MCF 10A (cell line): ENCODE measurements at regions not wholly inside any gene's neighbourhood (a gene's known extent, or its start where the extent isn't known, plus 50 kb on each side); places are given as distances from the start of the nearest gene placed in this dataset.
A peak's percentile ranks its signal among the peaks of the same experiment; 100 is the strongest.
"Not testable (repeated sequence)": the region's sequence is repeated elsewhere in the genome, so short reads cannot be mapped to it uniquely, and the experiment has no call there.

Source experiments
- BruUV-seq: library from RNA; stranded (reverse); fragments of 400-500 nt; replicated peaks from 2 replicates; lab custom pipeline; 2021; lab: Mats Ljungman, UMichigan
- CTCF ChIA-PET: fragments of 300-600 bp; sonication (Branson Sonifier 250); formaldehyde crosslinking; extraction: SDS; loops from one replicate; lab custom pipeline; 2021; ENCODE audit warnings: antibody characterized with exemption, inconsistent platforms; lab: Yijun Ruan, JAX
- POLR2A ChIA-PET: fragments of 300-600, 350-650 bp; sonication (Branson Sonifier 250); formaldehyde crosslinking; extraction: SDS; loops from one replicate; lab custom pipeline; 2020; ENCODE audit warnings: antibody characterized with exemption, inconsistent platforms; lab: Yijun Ruan, JAX
- DNase-seq: peaks from one replicate; pipeline ENCODE4 v3.0.0-alpha.2; 2018; ENCODE audit not compliant: unreplicated experiment
- H3K27ac Mint-ChIP-seq: one replicate; pipeline ENCODE4 v1.8.0; 2022; ENCODE audit warnings: mild to moderate bottlenecking, low read depth, mixed read lengths; ENCODE audit not compliant: unreplicated experiment
- H3K27me3 Mint-ChIP-seq: one replicate; pipeline ENCODE4 v1.8.0; 2022; ENCODE audit warnings: mixed read lengths; ENCODE audit not compliant: insufficient read depth, unreplicated experiment
- H3K36me3 Mint-ChIP-seq: one replicate; pipeline ENCODE4 v1.8.0; 2022; ENCODE audit warnings: mild to moderate bottlenecking, moderate library complexity, mixed read lengths; ENCODE audit not compliant: insufficient read depth, unreplicated experiment
- H3K4me1 Mint-ChIP-seq: one replicate; pipeline ENCODE4 v1.8.0; 2022; ENCODE audit warnings: mixed read lengths; ENCODE audit not compliant: insufficient read depth, unreplicated experiment
- H3K4me3 Mint-ChIP-seq: one replicate; pipeline ENCODE4 v1.8.0; 2022; ENCODE audit warnings: mild to moderate bottlenecking, moderate library complexity, mixed read lengths; ENCODE audit not compliant: unreplicated experiment
- H3K9me3 Mint-ChIP-seq: one replicate; pipeline ENCODE4 v1.8.0; 2022; ENCODE audit warnings: mixed read lengths; ENCODE audit not compliant: unreplicated experiment
- CTCF ChIP-seq: fragments of 200-600 bp; IDR thresholded peaks from one replicate; pipeline ENCODE4 v1.8.0; 2022; ENCODE audit warnings: antibody characterized with exemption, mild to moderate bottlenecking; ENCODE audit not compliant: unreplicated experiment
- intact Hi-C: fragments of 100-400 bp; cut with micrococcal nuclease; formaldehyde crosslinking; loops from 2 replicates; pipeline ENCODE4 v1.14.1; 2022

- intact Hi-C loops: no loop called here
- BruUV-seq: no TSS peak
- H3K4me1 Mint-ChIP-seq: no peaks in the 10 kb centered on the region
- H3K36me3 Mint-ChIP-seq: no peaks in the 10 kb centered on the region
- no peak for DNase-seq
- POLR2A ChIA-PET: interaction anchor here (0.6 kb wide), 1 partner anchor 57 kb away, joined by 3 read pairs; no protein-coding TSS in a partner anchor
- CTCF ChIA-PET: interaction anchor here (8.2 kb wide), 1 partner anchor 7 kb away, joined by 58 read pairs; no protein-coding TSS in a partner anchor
- no peak overlapping the region for H3K27ac Mint-ChIP-seq
- no peak for TF ChIP-seq CTCF
- H3K4me3 Mint-ChIP-seq: no peak overlapping the region
- peaks cover 18% of the 10 kb centered on the region for H3K9me3 Mint-ChIP-seq
- H3K27me3 Mint-ChIP-seq: no peaks in the 10 kb centered on the region
Measured at GRCh38 chr2:168328421-168328820, 81.0 kb upstream of the STK39 start.

GRCh38 chr2:168330624-168331423 lies 83.4 kb upstream of the STK39 start:
- H3K9me3 Mint-ChIP-seq: peaks cover 18% of the 10 kb centered on the region

GRCh38 chr2:168335254-168335653 lies 87.9 kb upstream of the STK39 start:
- H3K4me3 Mint-ChIP-seq, BruUV-seq, H3K36me3 Mint-ChIP-seq, DNase-seq, H3K27ac Mint-ChIP-seq, H3K4me1 Mint-ChIP-seq, H3K27me3 Mint-ChIP-seq: not testable (repeated sequence)
- H3K9me3 Mint-ChIP-seq: peaks cover 10% of the 10 kb centered on the region
- CTCF ChIA-PET: interaction anchor here (0.6 to 5.6 kb wide), 7 partner anchors 10 to 588 kb away, joined by 3 to 58 read pairs (median 3); partner anchors contain the start of gene STK39
- POLR2A ChIA-PET: interaction anchor here (0.8 to 1.5 kb wide), 3 partner anchors 204 to 355 kb away, joined by 3 to 4 read pairs (median 3); no protein-coding TSS in a partner anchor
- intact Hi-C loops: loop anchor here (5.0 to 10.0 kb wide), 2 partner anchors 88 to 370 kb away; partner anchors contain the start of gene STK39

More at GRCh38 chr2:168330624-168331423, 83.4 kb upstream of the STK39 start:
- Mint-ChIP-seq H3K36me3 (no peaks in the 10 kb centered on the region), H3K4me1 (no peaks in the 10 kb centered on the region), H3K4me3 (no peak overlapping the region), H3K27ac (no peak overlapping the region), H3K27me3 (no peaks in the 10 kb centered on the region)
- DNase-seq: no peak
- CTCF ChIA-PET: no interaction called here
- intact Hi-C loops: loop anchor here (10.0 kb wide), 1 partner anchor 366 kb away; no protein-coding TSS in a partner anchor
- POLR2A ChIA-PET: no interaction called here
- no TSS peak for BruUV-seq
- TF ChIP-seq CTCF: no peak

GRCh38 chr2:168336786-168337388 lies 89.5 kb upstream of the STK39 start:
- Mint-ChIP-seq H3K4me3 (no peak overlapping the region), H3K4me1 (no peaks in the 10 kb centered on the region), H3K27ac (no peak overlapping the region), H3K9me3 (no peaks in the 10 kb centered on the region), H3K36me3 (no peaks in the 10 kb centered on the region), H3K27me3 (no peaks in the 10 kb centered on the region)
- intact Hi-C loops: loop anchor here (1.0 to 10.0 kb wide), 4 partner anchors 90 to 372 kb away; partner anchors contain the start of gene STK39
- TF ChIP-seq CTCF: peak; percentile 44
- BruUV-seq: no TSS peak
- DNase-seq: peak; percentile 86
- CTCF ChIA-PET: interaction anchor here (0.6 to 5.6 kb wide), 52 partner anchors 9 to 1799 kb away, joined by 3 to 58 read pairs (median 4); partner anchors contain the start of gene STK39
- POLR2A ChIA-PET: interaction anchor here (0.6 kb wide), 2 partner anchors 169 to 197 kb away, joined by 3 read pairs; no protein-coding TSS in a partner anchor
